SK-N-MC (cell line): ENCODE measurements at regions not wholly inside any gene's neighbourhood (a gene's known extent, or its start where the extent isn't known, plus 50 kb on each side); places are given as distances from the start of the nearest gene placed in this dataset.
A peak's percentile ranks its signal among the peaks of the same experiment; 100 is the strongest.

Source experiments
- DNase-seq: peaks from one replicate; pipeline ENCODE4 v3.0.0-alpha.2; 2011; ENCODE audit warnings: low read depth, low spot score
- H3K27ac ChIP-seq: fragments of 200-600 bp; sonication (generic); 2 replicates; pipeline ENCODE4 v1.5.1; 2016; ENCODE audit warnings: mixed run types
- H3K36me3 ChIP-seq: fragments of 200-600 bp; sonication (generic); 2 replicates; pipeline ENCODE4 v1.6.1; 2017; ENCODE audit warnings: antibody characterized with exemption, low read length, mixed read lengths; ENCODE audit not compliant: insufficient read depth
- H3K4me3 ChIP-seq: fragments of 200-600 bp; sonication (generic); 2 replicates; pipeline ENCODE4 v1.5.1; 2016
- H3K9ac ChIP-seq: fragments of 200-600 bp; sonication (generic); 2 replicates; pipeline ENCODE4 v1.8.0; 2017; ENCODE audit warnings: mixed run types, mixed read lengths; ENCODE audit not compliant: insufficient read length
- H3K9me3 ChIP-seq: fragments of 200-600 bp; sonication (generic); 2 replicates; pipeline ENCODE4 v1.6.1; 2017; ENCODE audit warnings: low read depth, mild to moderate bottlenecking, antibody characterized with exemption, low read length, moderate library complexity, mixed read lengths
- EZH2 ChIP-seq: fragments of 200-600 bp; sonication (generic); IDR thresholded peaks from one replicate; pipeline ENCODE4 v1.6.1; 2017; ENCODE audit warnings: antibody characterized with exemption
- FOXP2 ChIP-seq: optimal IDR thresholded peaks from 2 replicates; pipeline ENCODE3; 2011; ENCODE audit warnings: mild to moderate bottlenecking, moderate library complexity; ENCODE audit not compliant: insufficient read depth; ENCODE audit errors: extremely low read length, control extremely low read depth
- POLR2AphosphoS5 ChIP-seq: IDR thresholded peaks from 2 replicates; pipeline ENCODE4 v1.6.1; 2012; ENCODE audit warnings: mild to moderate bottlenecking, low read depth, low read length, borderline replicate concordance

GRCh38 chr5:116646611-116647289 lies 72.1 kb upstream of the SEMA6A start:
- H3K9me3 ChIP-seq, result no peaks in the 10 kb centered on the region
- no peaks in the 10 kb centered on the region for H3K36me3 ChIP-seq
- H3K4me3 ChIP-seq, result no peak overlapping the region
- H3K9ac ChIP-seq, result no peak overlapping the region
- TF ChIP-seq FOXP2, result no peak
- no peak for TF ChIP-seq POLR2AphosphoS5
- TF ChIP-seq EZH2, result no peak
- H3K27ac ChIP-seq, result no peak overlapping the region
- no peak for DNase-seq

GRCh38 chr5:116645627-116646026 lies 71.0 kb upstream of the SEMA6A start:
- no peak for DNase-seq
- Histone ChIP-seq H3K36me3 (no peaks in the 10 kb centered on the region), H3K27ac (no peak overlapping the region), H3K9ac (no peak overlapping the region), H3K9me3 (no peaks in the 10 kb centered on the region), H3K4me3 (no peak overlapping the region)
- TF ChIP-seq FOXP2, result no peak
- TF ChIP-seq POLR2AphosphoS5, result no peak
- no peak for TF ChIP-seq EZH2

- H3K4me3 ChIP-seq, result no peak overlapping the region
- H3K9ac ChIP-seq, result no peak overlapping the region
- no peaks in the 10 kb centered on the region for H3K36me3 ChIP-seq
- H3K27ac ChIP-seq, result no peak overlapping the region
- TF ChIP-seq EZH2, result no peak
- no peak for TF ChIP-seq POLR2AphosphoS5
- TF ChIP-seq FOXP2, result no peak
- no peaks in the 10 kb centered on the region for H3K9me3 ChIP-seq
- DNase-seq, result no peak
Observed at GRCh38 chr5:116640236-116640635, 65.6 kb upstream of the SEMA6A start.

GRCh38 chr5:116637149-116637740 lies 62.6 kb upstream of the SEMA6A start:
- no peak for TF ChIP-seq EZH2
- no peak for TF ChIP-seq FOXP2
- TF ChIP-seq POLR2AphosphoS5, result no peak
- no peak for DNase-seq
- Histone ChIP-seq H3K36me3 (no peaks in the 10 kb centered on the region), H3K4me3 (no peak overlapping the region), H3K9me3 (no peaks in the 10 kb centered on the region), H3K27ac (peak overlapping the region; percentile 10; the same call in 1 of the 2 replicates), H3K9ac (no peak overlapping the region)

- Histone ChIP-seq H3K9me3 (no peaks in the 10 kb centered on the region), H3K9ac (no peak overlapping the region), H3K4me3 (no peak overlapping the region), H3K27ac (no peak overlapping the region), H3K36me3 (no peaks in the 10 kb centered on the region)
- no peak for DNase-seq
- no peak for TF ChIP-seq EZH2
- no peak for TF ChIP-seq FOXP2
- TF ChIP-seq POLR2AphosphoS5, result no peak
Observed at GRCh38 chr5:116632890-116633289, 58.3 kb upstream of the SEMA6A start.

GRCh38 chr5:116631147-116631546 lies 56.5 kb upstream of the SEMA6A start:
- H3K36me3 ChIP-seq, result no peaks in the 10 kb centered on the region
- H3K4me3 ChIP-seq, result no peak overlapping the region
- TF ChIP-seq POLR2AphosphoS5, result no peak
- no peak for TF ChIP-seq FOXP2
- no peak for TF ChIP-seq EZH2
- no peak overlapping the region for H3K27ac ChIP-seq
- H3K9ac ChIP-seq, result no peak overlapping the region
- no peak for DNase-seq
- H3K9me3 ChIP-seq, result no peaks in the 10 kb centered on the region

- Histone ChIP-seq H3K4me3 (no peak overlapping the region), H3K27ac (no peak overlapping the region), H3K9me3 (no peaks in the 10 kb centered on the region), H3K9ac (no peak overlapping the region), H3K36me3 (no peaks in the 10 kb centered on the region)
- no peak for DNase-seq
- TF ChIP-seq FOXP2, result no peak
- no peak for TF ChIP-seq EZH2
- no peak for TF ChIP-seq POLR2AphosphoS5
Observed at GRCh38 chr5:116629168-116629567, 54.5 kb upstream of the SEMA6A start.

- TF ChIP-seq FOXP2 (no peak), EZH2 (no peak), POLR2AphosphoS5 (no peak)
Observed at GRCh38 chr5:116626945-116627679, 52.5 kb upstream of the SEMA6A start.

More at GRCh38 chr5:116626945-116627679, 52.5 kb upstream of the SEMA6A start:
- no peak overlapping the region for H3K9ac ChIP-seq
- no peaks in the 10 kb centered on the region for H3K36me3 ChIP-seq
- DNase-seq, result no peak
- H3K9me3 ChIP-seq, result no peaks in the 10 kb centered on the region
- peak overlapping the region; percentile 14 for H3K4me3 ChIP-seq
- 0 out of 2 replicates have a peak overlapping the region, but pooled peaks have one; percentile 48 for H3K27ac ChIP-seq
